HL-60/S4 treated with phorbol 12-myristate 13-acetate at 8.2 ng/mL for 4 days and 3 days (cell line): ENCODE measurements at regions not wholly inside any gene's neighbourhood (a gene's known extent, or its start where the extent isn't known, plus 50 kb on each side); places are given as distances from the start of the nearest gene placed in this dataset.
"Not testable (repeated sequence)": the region's sequence is repeated elsewhere in the genome, so short reads cannot be mapped to it uniquely, and the experiment has no call there.

Experiments
- in situ Hi-C: fragments of 300-500 bp; cut with MboI; formaldehyde crosslinking; loops from 2 replicates; pipeline ENCODE4 v1.15.0; 2022; ENCODE audit warnings: low sequenced_read_pairs

DNA sequence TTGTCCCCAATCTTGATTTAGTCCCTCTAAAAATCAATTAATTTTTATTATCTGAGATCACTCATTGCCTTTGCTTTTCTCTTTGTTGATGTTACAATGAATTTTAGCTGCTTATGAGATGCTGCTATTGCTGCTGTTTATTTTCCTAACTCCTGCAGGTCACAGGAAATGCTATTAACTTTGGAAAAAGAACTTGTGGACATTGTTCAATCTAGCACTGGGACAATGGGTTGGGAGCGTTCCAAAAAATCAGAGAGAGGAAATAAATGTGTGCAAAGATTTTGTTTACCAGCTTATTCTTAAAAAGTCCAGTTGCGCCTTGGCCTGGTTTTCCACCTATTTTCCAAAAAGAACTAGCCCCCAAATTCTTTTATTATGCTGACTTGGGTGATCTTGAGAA, 268.3 kb downstream of the PTH2R start:
- in situ Hi-C loops, result no loop called here

DNA sequence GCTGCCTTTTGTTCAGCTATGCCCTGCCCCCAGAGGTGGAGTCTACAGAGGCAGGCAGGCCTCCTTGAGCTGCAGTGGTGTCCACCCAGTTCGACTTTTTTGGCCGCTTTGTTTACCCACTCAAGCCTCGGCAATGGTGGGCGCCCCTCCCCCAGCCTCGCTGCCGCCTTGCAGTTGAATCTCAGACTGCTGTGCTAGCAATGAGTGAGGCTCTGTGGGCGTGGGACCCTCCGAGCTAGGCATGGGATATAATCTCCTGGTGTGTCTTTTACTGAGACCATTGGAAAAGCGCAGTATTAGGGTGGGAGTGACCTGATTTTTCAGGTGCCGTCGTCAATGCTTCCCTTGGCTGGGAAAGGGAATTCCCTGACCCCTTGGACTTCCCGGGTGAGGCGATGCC, 279.3 kb downstream of the PTH2R start:
- in situ Hi-C loops, result not testable (repeated sequence)

DNA sequence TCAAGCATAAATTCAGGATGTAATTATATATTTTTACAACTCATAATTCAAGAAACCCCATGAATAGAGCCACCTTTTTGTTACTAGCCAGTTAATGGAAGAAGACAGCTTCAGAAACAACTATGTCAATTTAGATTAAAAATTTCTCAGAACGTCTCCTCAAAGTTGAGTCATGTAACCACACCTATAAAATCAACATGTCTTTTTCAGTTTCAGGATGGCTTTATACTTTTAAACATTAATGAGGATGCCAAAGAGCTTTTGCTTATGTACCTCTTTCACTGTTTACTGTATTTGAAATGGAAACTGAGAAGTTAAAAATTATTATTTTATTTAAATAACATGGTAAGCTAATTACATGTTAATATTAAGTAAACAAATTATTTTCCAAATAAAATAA, 280.1 kb downstream of the PTH2R start:
- in situ Hi-C loops, result no loop called here

DNA sequence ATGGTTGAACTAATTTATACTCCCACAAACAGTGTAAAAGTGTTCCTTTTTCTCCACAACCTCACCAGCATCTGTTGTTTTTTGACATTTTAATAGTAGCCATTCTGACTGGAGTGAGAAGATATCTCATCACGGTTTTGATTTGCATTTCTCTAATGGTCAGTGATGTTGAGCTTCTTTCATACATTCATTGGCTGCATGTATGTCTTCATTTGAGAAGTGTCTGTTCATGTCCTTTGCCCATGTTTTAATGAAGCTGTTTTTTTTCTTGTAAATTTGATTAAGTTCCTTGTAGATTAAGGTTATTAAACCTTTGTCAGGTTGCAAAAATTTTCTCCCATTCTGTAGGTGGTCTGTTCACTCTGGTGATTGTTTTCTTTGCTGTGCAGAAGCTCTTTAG, 281.1 kb downstream of the PTH2R start:
- in situ Hi-C loops, result not testable (repeated sequence)

DNA sequence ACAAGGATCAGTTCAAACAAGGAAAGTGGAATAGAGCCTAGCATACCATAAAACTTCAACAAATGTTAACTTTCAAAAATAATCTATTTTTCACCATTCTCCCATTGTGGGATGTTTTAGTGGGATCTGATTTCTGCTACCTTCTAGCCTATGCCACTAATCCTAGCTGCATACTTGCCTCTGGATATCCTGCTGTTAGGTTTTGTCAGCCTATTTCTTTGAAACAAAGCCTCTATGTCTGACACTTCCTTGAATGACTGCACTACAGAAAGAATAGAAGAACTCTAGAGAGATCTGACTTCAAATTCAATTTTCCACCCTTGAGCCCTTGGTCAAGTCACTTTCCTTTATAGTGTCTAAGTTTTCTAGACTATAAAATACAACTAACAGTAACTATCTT, 291.5 kb downstream of the PTH2R start:
- in situ Hi-C loops, result no loop called here

DNA sequence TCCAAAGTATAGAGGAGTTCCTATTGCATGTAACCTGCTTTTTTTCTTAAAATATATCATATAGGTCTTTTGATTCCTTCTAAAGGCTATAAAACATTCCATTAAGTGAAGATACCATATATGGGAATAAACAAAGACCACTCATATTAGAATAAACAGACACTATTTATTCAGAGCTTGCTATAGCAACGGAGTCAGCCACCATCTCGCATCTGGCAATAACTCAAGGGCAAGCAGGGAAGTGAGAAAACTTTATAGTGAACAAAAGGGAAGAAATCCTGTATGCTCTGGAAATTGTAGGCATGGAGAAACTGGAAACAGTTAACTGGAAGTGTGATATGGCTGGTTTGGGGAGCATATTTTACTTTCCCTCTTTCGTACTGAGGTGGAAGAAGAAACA, 301.9 kb downstream of the PTH2R start:
- in situ Hi-C loops, result no loop called here

DNA sequence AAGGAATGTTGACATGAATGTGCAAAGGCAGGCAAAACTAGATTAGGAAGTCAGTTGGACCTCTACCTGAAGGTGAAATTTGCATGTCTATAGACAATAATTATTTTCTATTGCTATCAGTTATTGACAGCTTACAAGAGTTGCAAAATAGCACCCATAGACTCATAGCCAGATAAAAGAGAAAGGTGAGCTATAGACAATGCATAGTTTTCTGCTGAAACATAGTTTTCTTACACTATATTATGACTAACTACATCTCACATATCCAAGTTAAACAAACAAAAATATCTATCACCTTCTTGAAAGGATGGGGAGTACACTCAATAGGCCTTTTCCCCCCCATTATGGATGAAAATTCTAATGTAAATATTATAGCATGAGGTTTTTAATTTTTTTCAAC, 305.0 kb downstream of the PTH2R start:
- in situ Hi-C loops, result no loop called here

DNA sequence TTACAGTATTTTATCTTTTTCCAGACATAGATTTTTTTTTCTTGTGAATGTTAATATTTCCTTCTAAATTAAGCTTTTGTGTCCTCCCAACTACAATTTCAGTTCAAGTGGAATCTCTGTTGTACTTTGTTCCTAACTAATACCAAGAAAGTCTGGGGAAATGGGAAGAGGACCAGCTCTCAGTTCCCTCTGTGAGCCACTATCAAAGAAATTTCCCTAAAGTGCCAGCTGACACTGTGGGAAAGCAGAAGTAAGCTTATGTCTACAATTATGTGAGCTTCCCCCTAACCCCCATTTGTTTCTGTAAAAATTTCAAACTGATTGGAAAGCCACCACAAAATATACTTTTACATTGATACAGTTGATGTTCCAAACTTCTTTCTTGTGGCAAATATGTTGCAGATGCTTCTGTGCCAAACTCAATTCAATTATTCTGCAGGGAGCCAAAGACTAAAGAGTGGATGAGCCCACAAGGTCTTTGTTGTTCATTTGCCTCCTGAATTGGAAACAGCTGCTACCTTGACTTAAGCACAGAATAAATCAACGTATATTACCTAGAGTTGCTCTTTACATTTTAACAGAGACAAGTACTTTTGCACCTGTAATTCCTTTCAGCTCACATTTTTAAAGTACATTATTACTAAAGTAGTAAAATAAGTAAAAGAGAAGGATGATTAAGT, 306.6 kb downstream of the PTH2R start:
- in situ Hi-C loops, result no loop called here

DNA sequence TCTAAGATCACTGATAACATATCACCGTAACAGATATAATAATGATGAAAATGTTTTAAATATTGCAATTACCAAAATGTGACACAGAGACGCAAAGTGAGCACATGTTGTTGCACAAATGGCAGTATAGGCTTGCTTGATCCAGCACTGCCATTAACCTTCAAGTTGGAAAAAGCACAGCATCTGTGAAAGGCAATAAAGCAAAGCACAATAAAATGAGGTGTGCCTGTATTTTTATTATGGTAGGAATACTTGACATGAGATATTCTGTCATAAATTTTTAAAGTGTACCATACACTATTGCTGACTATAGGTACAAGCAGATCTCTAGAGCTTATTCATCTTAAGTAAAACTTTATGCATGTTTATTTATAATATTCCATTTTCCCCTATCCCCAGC, 312.2 kb downstream of the PTH2R start:
- in situ Hi-C loops, result no loop called here

DNA sequence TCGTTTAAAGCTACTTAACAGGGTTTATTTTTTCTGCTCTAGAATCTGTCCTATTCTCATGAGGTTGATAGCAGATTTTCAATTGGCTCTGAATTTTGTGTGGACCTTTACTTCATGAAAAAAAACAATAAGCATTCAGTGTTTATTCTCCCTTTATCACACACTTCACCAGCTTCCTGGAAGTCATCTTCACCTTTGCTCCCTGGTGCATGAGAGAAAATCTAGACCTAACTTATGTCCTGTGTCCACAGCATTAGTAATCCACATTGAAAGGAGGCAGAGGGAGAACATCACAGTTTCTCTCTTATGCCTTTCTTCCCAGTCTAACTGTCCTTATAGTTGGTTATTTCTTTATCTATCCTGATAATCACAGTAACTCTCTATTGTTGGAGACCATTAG, 316.1 kb downstream of the PTH2R start:
- in situ Hi-C loops, result no loop called here

DNA sequence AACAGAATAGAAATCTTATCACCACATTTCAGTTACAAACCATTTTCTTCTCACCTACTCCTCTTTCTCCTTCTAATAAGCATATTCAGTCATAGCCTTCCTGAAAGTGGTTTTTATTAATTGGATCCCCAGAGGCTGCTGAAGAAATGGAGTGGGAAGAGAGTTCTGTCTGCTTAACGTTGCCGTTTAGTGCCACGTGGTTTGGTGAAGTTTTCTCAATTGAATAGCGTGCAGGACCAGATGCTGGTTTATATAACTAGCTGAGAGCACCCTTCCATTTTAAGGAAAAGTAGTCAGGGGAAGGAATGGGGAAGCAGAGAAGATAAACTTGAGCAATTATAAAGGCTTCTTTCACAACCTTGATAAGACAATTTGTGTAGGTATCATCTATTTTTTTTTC, 318.7 kb downstream of the PTH2R start:
- in situ Hi-C loops, result no loop called here

DNA sequence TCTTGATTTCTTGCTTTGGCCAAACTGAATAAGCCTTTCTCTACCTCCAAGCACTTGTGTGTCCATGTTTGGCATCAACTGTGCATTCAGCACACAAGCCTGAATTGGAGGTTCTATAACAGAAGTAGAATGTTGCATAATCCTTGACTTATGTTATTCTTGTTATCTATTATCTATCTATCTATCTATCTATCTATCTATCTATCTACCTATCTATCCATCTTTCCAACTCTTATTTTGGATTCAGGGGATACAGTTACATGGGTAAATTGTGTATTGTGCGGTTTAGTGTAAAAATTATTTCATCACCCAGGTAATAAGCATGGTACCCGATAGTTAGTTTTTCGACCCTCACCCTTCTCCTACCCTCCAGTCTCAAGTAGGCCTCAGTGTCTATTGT, 319.6 kb downstream of the PTH2R start:
- in situ Hi-C loops, result no loop called here

DNA sequence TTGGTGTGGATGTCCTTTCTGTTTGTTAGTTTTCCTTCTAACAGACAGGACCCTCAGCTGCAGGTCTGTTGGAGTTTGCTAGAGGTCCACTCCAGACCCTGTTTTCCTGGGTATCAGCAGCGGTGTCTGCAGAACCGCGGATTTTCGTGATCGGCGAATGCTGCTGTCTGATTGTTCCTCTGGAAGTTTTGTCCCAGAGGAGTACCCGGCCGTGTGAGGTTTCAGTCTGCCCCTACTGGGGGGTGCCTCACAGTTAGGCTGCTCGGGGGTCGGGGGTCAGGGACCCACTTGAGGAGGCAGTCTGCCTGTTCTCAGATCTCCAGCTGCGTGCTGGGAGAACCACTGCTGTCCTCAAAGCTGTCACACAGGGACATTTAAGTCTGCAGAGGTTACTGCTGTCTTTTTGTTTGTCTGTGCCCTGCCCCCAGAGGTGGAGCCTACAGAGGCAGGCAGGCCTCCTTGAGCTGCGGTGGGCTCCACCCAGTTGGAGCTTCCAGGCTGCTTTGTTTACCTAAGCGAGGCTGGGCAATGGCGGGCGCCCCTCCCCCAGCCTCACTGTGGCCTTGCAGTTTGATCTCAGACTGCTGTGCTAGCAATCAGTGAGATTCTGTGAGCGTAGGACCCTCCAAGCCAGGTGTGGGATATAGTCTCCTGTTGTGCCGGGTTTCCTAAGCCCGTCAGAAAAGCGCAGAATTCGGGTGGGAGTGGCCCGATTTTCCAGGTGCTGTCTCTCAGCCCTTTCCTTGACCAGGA, 345.2 kb downstream of the PTH2R start:
- in situ Hi-C loops, result not testable (repeated sequence)

DNA sequence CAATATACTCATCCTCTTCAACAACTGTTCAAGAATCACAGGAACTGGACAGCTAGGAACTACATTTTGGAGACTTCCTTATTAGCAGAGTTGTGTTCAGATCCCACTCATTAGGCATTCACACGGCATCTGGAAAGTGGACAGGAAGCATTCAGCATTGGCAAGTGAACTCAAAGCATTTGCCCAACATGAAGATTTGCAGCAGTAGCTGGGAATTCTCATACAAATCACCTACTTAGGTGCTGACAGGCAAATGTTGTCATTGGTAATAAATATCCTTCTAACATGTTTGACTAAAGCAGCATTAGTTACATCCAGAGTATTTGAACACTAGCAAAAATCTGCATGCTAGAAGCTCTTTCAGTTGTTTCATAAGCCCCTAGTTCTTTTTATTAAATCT, 350.8 kb downstream of the PTH2R start:
- in situ Hi-C loops, result no loop called here

DNA sequence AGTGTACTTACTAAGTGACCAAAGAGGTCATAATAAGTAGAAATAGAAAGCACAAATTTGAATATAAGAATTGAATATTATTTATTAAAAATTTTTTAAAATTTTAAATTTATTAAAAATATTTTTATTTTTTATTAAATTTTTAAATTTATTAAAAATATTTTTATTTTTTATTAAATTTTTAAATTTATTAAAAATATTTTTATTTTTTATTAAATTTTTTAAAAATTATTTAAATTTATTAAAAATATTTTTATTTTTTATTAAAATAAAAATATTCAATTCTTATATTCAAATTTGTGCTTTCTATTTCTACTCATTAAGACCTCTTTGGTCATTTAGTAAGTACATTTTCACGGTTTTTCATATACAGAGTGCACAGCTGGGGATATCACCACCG, 366.5 kb downstream of the PTH2R start:
- in situ Hi-C loops, result not testable (repeated sequence)

DNA sequence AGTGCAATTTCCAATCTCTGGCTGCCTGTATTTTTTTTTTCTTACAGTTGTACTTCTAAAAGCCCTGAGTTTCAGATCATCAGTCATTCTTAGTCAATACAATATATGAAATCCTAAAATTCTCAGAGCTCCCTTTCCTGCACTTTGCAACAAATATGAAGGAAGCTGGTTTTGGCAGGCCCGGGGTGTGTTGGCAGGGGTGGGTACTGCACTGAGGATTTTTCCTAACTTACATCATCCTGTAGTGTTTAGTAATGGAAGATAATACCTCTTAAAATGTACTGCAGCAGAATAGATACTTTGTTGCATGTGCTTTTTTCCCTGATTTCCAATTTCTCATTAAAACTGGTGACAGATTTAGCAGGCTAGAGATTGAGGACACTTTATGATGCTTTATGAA, 374.6 kb downstream of the PTH2R start:
- in situ Hi-C loops, result no loop called here

DNA sequence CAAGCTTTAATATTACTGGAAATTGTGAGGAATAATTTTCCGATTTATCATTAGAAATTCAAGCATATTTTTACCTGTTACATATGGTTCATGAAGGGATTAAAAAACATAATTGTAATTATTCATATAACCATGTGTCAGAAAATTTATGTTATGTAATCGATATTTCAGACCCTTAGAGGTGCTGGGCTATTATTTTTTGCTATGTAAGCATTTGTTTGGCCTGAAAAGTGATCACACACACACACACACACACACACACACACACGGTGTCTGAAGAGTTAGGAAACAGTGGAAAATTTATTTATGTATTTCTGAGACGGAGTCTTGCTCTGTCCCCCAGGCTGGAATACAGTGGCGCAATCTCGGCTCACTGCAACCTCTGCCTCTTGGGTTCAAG, 375.5 kb downstream of the PTH2R start:
- in situ Hi-C loops, result no loop called here

DNA sequence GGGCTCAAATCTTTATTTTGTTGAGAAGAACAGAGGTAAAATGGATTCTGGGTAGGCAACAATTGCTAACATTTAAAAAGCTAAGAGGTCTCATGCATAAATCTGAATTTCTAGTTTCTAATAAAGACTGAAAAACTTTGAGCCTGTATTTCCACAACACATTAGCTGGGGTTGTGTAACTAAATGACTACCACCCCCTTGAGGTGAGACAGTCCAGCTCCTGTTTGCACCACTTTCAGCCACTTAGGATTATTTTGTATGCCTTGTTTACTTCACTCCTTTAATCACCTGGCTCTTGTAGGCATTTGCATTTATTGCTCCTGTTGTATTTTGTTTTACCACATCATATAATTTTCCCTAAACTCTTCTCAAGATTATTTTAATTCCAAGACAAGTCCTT, 376.6 kb downstream of the PTH2R start:
- in situ Hi-C loops, result no loop called here

DNA sequence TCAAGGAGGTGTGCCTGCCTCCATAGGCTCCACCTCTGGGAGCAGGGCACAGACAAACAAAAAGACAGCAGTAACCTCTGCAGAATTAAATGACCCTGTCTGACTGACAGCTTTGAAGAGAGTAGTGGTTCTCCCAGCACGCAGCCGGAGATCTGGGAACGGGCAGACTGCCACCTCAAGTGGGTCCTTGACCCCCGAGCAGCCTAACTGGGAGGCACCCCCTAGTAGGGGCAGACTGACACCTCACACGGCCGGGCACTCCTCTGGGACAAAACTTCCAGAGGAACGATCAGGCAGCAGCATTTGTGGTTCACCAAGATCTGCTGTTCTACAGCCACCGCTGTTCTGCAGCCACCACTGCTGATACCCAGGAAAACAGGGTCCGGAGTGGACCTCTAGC, 378.2 kb downstream of the PTH2R start:
- in situ Hi-C loops, result not testable (repeated sequence)

DNA sequence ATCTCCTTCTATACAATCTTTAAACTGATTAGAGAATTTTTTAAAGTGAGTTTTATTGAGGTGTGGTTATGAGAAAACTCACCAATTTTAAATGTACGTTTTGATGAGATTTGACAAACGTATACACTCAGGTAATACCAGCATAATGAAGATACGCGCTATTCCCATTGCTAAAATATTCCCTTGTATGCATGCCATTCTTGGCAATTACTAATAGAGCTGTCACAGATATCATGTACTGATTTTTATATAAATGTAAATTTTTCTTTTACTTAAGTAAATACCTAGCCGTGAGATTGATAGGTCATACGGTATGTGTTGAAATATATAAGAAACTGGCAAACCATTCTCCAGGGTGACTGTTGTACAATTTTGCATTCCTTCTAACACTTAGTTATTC, 384.7 kb downstream of the PTH2R start:
- in situ Hi-C loops, result no loop called here

DNA sequence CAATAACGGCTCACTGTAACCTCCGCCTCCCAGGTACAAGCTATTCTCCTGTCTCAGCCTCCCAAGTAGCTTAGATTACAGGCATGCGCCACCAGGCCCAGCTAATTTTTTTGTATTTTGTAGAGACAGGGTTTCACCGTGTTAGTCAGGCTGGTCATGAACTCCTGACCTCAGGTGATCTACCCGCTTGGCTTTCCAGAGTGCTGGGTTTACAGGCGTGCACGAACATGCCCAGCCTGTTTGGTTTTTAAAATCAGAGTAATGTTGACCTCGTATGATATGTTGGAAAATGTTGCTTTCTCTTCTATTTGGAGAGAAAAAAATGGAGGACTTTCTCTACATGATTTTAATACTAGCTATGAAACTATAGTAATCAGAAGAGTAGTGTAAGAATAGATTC, 386.2 kb downstream of the PTH2R start:
- in situ Hi-C loops, result no loop called here

DNA sequence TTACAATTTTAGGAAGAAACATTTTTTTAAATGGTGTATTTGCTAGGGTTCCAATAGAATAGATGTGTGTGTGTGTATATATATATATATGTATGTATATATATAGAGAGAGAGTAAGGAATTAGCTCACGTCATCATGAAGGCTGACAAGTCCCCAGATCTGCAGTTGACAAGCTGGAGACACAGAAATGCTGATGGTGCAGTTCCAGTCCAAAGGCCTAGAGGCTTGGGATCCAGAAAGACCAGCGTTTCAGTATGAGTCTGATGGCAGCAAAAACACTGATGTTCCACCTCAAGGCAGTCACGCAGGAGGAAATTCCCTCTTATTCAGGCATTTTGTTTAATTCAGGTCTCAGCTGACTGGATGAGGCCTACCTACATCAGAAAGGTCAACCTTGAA, 386.8 kb downstream of the PTH2R start:
- in situ Hi-C loops, result no loop called here
